HCT116 (cell line): ENCODE measurements at regions not wholly inside any gene's neighbourhood (a gene's known extent, or its start where the extent isn't known, plus 50 kb on each side); places are given as distances from the start of the nearest gene placed in this dataset.
"Not testable (repeated sequence)": the region's sequence is repeated elsewhere in the genome, so short reads cannot be mapped to it uniquely, and the experiment has no call there.

Experiments used
- ATAC-seq: fragments of 200-7000 bp; cut with Tn5 transposase; 2 replicates; pipeline ENCODE4 v1.9.1; 2020; ENCODE audit warnings: mild to moderate bottlenecking, moderate library complexity
- BruUV-seq: library from RNA; stranded (reverse); fragments of 400-500 nt; replicated peaks from 2 replicates; lab custom pipeline; 2021; lab: Mats Ljungman, UMichigan
- CTCF ChIA-PET: fragments of 300-600 bp; sonication (Branson Sonifier 250); formaldehyde crosslinking; loops from one replicate; lab custom pipeline; 2021; ENCODE audit warnings: antibody characterized with exemption; lab: Charles Lee
- POLR2A ChIA-PET: fragments of 300-600, 350-600 bp; sonication (Branson Sonifier 250); formaldehyde crosslinking; loops from one replicate; lab custom pipeline; 2021; ENCODE audit warnings: antibody characterized with exemption; lab: Charles Lee
- RAD21 ChIA-PET, 2 experiments: fragments of 300-600 bp; sonication (Branson Sonifier 250); formaldehyde crosslinking; loops; one replicate each; lab custom pipeline; 2023; ENCODE audit warnings: low total read pairs in 2 of 2; ENCODE audit not compliant: uncharacterized antibody in 2 of 2, unreplicated experiment in 2 of 2, low non-redundant PET in 1 of 2; lab: Charles Lee
- DNase-seq: peaks from one replicate; pipeline ENCODE4 v3.0.0-alpha.2; 2010; ENCODE audit warnings: low read depth, low spot score
- H2AFZ ChIP-seq: fragments of 200-600 bp; shearing (Covaris generic), sonication (generic); 2 replicates; pipeline ENCODE4 v1.6.1; 2017; ENCODE audit warnings: low read depth, mixed run types, mixed read lengths, antibody characterized with exemption, low read length; ENCODE audit not compliant: poor library complexity, severe bottlenecking
- H3K27ac ChIP-seq: 2 replicates; pipeline ENCODE4 v1.5.1; 2012; ENCODE audit warnings: low read depth, low read length
- H3K27me3 ChIP-seq: fragments of 200-600 bp; sonication (generic); 2 replicates; pipeline ENCODE4 v1.6.1; 2016; ENCODE audit warnings: mixed run types, low read length, mixed read lengths; ENCODE audit not compliant: insufficient read depth
- H3K36me3 ChIP-seq, 2 experiments: fragments of 200-500 bp in 1 of 2; fragments of 200-600 bp in 1 of 2; sonication (Bioruptor generic) in 1 of 2; sonication (generic) in 1 of 2; 2 replicates each; pipeline versions ENCODE4 v1.5.1 to v1.6.1; 2014 to 2016; ENCODE audit warnings: low read length in 2 of 2, inconsistent platforms in 1 of 2, mixed read lengths in 1 of 2, mixed run types in 1 of 2; ENCODE audit not compliant: insufficient read depth in 2 of 2, control insufficient read depth in 1 of 2
- H3K4me1 ChIP-seq, 2 experiments: fragments of 200-600 bp in 1 of 2; sonication (generic) in 1 of 2; 2 replicates each; pipeline versions ENCODE4 v1.5.1 to v1.6.1; 2012 to 2017; ENCODE audit warnings: low read length in 2 of 2, inconsistent platforms in 1 of 2, mild to moderate bottlenecking in 1 of 2, mixed read lengths in 1 of 2, mixed run types in 1 of 2, moderate library complexity in 1 of 2; ENCODE audit not compliant: insufficient read depth in 2 of 2, control insufficient read depth in 1 of 2
- H3K4me2 ChIP-seq: fragments of 200-600 bp; sonication (generic); 2 replicates; pipeline ENCODE4 v1.6.1; 2017; ENCODE audit warnings: mixed run types, low read length, mixed read lengths
- H3K4me3 ChIP-seq, 2 experiments: fragments of 200-600 bp in 1 of 2; sonication (generic) in 1 of 2; replicated peaks in 1 of 2; 2 replicates each; pipeline ENCODE4 v1.5.1; 2011 to 2016; ENCODE audit warnings: low read length in 2 of 2, control low read depth in 1 of 2, low read depth in 1 of 2, mild to moderate bottlenecking in 1 of 2, mixed read lengths in 1 of 2, mixed run types in 1 of 2
- H3K79me2 ChIP-seq: fragments of 200-600 bp; sonication (generic); 2 replicates; pipeline ENCODE4 v1.6.1; 2017; ENCODE audit warnings: mild to moderate bottlenecking, mixed run types, low read length, moderate library complexity, mixed read lengths; ENCODE audit not compliant: insufficient read depth
- H3K9ac ChIP-seq: fragments of 200-600 bp; sonication (generic); 2 replicates; pipeline ENCODE4 v1.6.1; 2016; ENCODE audit warnings: low read length, mixed read lengths
- H3K9me2 ChIP-seq: fragments of 200-600 bp; sonication (generic), shearing (Covaris generic); 2 replicates; pipeline ENCODE4 v1.6.1; 2017; ENCODE audit warnings: mixed run types, mild to moderate bottlenecking, moderate library complexity; ENCODE audit not compliant: insufficient read depth
- H3K9me3 ChIP-seq, 2 experiments: fragments of 200-500 bp in 1 of 2; fragments of 200-600 bp in 1 of 2; sonication (Bioruptor generic) in 1 of 2; sonication (generic) in 1 of 2; 2 replicates each; pipeline ENCODE4 v1.6.1; 2014 to 2017; ENCODE audit warnings: low read length in 2 of 2, mixed read lengths in 2 of 2, inconsistent platforms in 1 of 2, low read depth in 1 of 2, mild to moderate bottlenecking in 1 of 2, mixed run types in 1 of 2, moderate library complexity in 1 of 2; ENCODE audit not compliant: control insufficient read depth in 1 of 2, insufficient read depth in 1 of 2
- H4K20me1 ChIP-seq: fragments of 200-600 bp; sonication (generic), shearing (Covaris generic); 2 replicates; pipeline ENCODE4 v1.6.1; 2017; ENCODE audit warnings: mixed run types, mild to moderate bottlenecking, moderate library complexity; ENCODE audit not compliant: insufficient read depth
- CBX3 ChIP-seq: IDR thresholded peaks from 2 replicates; pipeline ENCODE4 v1.6.1; 2012; ENCODE audit warnings: low read depth
- EZH2 ChIP-seq: fragments of 200-600 bp; sonication (generic); IDR thresholded peaks from 2 replicates; pipeline ENCODE4 v1.6.1; 2017; ENCODE audit warnings: antibody characterized with exemption, mixed run types
- JUND ChIP-seq: IDR thresholded peaks from 2 replicates; pipeline ENCODE4 v1.6.1; 2012
- POLR2A ChIP-seq: IDR thresholded peaks from 2 replicates; pipeline ENCODE4 v1.7.0; 2011; ENCODE audit warnings: borderline replicate concordance; ENCODE audit not compliant: insufficient read depth, insufficient read length; ENCODE audit errors: extremely low read depth
- POLR2AphosphoS5 ChIP-seq: IDR thresholded peaks from 2 replicates; pipeline ENCODE4 v1.6.1; 2011; ENCODE audit warnings: mild to moderate bottlenecking, low read depth, low read length, moderate library complexity
- RAD21 ChIP-seq: IDR thresholded peaks from 2 replicates; pipeline ENCODE4 v1.6.1; 2012; ENCODE audit warnings: low read depth, mild to moderate bottlenecking
- YY1 ChIP-seq: IDR thresholded peaks from 2 replicates; pipeline ENCODE4 v1.6.1; 2011; ENCODE audit warnings: low read length, low read depth, moderate library complexity, mild to moderate bottlenecking; ENCODE audit not compliant: insufficient replicate concordance; ENCODE audit errors: extremely low read depth
- ZFX ChIP-seq: fragments of 450-650 bp; IDR thresholded peaks from 2 replicates; pipeline ENCODE4 v1.6.1; 2017
- intact Hi-C: fragments of 100-400 bp; cut with micrococcal nuclease; formaldehyde crosslinking; loops from 2 replicates; pipeline ENCODE4 v1.10.0; 2022
- TF ChIP-seq, protein P1 (sequence below): IDR thresholded peaks from 2 replicates; pipeline ENCODE4 v1.6.1; 2012; ENCODE audit warnings: low read depth

DNA sequence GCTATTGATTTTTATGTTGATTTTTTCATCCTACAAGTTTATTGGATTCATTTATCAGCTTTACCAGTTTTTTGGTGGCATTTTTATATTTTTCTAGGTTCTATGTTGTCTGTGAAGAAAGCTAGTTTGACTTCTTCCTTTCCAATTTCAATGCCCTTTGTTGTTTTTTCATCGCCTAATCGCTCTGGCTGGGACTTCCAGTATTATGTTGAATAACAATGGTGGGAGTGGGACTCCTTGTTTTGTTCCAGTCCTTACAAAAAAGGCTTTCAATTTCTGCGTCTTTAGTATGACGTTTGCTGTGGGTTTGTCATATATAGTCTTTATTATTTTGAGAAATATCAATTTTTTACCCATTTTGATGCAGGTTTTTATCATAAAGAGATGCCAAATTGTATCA, 175.6 kb upstream of the CCNH start:
- H3K9me2 ChIP-seq = no peaks in the 10 kb centered on the region
- no peaks in the 10 kb centered on the region for H3K79me2 ChIP-seq
- H2AFZ ChIP-seq = no peak overlapping the region
- no peaks in the 10 kb centered on the region for H4K20me1 ChIP-seq
- TF ChIP-seq ZFX (no peak), JUND (no peak), RAD21 (no peak), CBX3 (no peak)
- ATAC-seq (no peak), DNase-seq (no peak)
- H3K27ac ChIP-seq = no peak overlapping the region
- no peaks in the 10 kb centered on the region for H3K9me3 ChIP-seq
- H3K9ac ChIP-seq = no peak overlapping the region
- intact Hi-C loops = no loop called here
- POLR2A ChIA-PET = no interaction called here
- no peak overlapping the region for H3K4me3 ChIP-seq
- no peaks in the 10 kb centered on the region for H3K4me1 ChIP-seq
- H3K36me3 ChIP-seq = no peaks in the 10 kb centered on the region
- BruUV-seq = no TSS peak
- CTCF ChIA-PET = no interaction called here
- H3K4me2 ChIP-seq = no peak overlapping the region
- RAD21 ChIA-PET = no interaction called here
- no peaks in the 10 kb centered on the region for H3K27me3 ChIP-seq

DNA sequence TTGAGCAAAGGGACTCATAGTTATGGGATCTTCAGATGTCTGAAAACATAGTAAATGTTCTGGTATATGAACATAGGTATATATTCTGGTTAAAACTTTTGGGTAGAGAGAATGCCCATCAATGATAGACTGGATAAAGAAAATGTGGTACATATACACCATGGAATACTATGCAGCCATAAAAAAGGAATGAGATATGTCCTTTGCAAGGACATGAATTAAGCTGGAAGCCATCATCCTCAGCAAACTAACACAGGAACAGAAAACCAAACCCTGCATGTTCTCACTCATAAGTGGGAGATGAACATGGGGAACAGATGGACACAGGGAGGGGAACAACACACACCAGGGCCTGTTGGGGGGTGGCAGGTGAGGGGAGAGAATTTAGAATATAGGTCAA, 171.0 kb upstream of the CCNH start:
- H3K9ac ChIP-seq, intact Hi-C loops, CTCF ChIA-PET, H4K20me1 ChIP-seq, H3K4me3 ChIP-seq, H2AFZ ChIP-seq, H3K9me3 ChIP-seq, DNase-seq, H3K4me2 ChIP-seq, H3K4me1 ChIP-seq, RAD21 ChIA-PET, BruUV-seq, POLR2A ChIA-PET, H3K27me3 ChIP-seq, H3K79me2 ChIP-seq, H3K27ac ChIP-seq, ATAC-seq, H3K36me3 ChIP-seq, H3K9me2 ChIP-seq: not testable (repeated sequence)

DNA sequence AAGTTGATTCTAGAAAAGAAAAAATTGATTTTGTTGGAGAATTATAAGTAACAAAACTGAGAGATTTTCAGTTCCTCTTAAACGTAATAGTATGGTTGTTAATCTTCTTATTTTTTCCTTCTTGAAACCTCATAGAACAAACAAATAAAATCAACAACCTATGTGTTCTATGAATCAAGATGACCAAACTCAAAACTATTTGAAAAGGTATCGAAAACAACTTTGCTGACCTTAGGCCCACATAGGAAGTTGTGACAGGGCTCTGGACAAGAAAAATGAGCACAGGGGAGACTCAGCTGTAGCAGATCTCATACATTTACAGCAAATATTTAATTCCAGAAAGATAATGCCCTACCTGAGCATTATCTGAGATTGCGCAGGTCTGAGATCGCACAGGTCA, 169.4 kb upstream of the CCNH start:
- Histone ChIP-seq H3K27me3 (no peaks in the 10 kb centered on the region), H3K4me3 (no peak overlapping the region), H3K4me1 (no peaks in the 10 kb centered on the region), H4K20me1 (no peaks in the 10 kb centered on the region), H3K79me2 (no peaks in the 10 kb centered on the region), H2AFZ (no peak overlapping the region)
- ATAC-seq = no peak
- intact Hi-C loops = no loop called here
- TF ChIP-seq POLR2A (no peak), EZH2 (no peak), YY1 (no peak), CBX3 (no peak), POLR2AphosphoS5 (no peak), ZFX (no peak)
- TF ChIP-seq, protein P1, sequence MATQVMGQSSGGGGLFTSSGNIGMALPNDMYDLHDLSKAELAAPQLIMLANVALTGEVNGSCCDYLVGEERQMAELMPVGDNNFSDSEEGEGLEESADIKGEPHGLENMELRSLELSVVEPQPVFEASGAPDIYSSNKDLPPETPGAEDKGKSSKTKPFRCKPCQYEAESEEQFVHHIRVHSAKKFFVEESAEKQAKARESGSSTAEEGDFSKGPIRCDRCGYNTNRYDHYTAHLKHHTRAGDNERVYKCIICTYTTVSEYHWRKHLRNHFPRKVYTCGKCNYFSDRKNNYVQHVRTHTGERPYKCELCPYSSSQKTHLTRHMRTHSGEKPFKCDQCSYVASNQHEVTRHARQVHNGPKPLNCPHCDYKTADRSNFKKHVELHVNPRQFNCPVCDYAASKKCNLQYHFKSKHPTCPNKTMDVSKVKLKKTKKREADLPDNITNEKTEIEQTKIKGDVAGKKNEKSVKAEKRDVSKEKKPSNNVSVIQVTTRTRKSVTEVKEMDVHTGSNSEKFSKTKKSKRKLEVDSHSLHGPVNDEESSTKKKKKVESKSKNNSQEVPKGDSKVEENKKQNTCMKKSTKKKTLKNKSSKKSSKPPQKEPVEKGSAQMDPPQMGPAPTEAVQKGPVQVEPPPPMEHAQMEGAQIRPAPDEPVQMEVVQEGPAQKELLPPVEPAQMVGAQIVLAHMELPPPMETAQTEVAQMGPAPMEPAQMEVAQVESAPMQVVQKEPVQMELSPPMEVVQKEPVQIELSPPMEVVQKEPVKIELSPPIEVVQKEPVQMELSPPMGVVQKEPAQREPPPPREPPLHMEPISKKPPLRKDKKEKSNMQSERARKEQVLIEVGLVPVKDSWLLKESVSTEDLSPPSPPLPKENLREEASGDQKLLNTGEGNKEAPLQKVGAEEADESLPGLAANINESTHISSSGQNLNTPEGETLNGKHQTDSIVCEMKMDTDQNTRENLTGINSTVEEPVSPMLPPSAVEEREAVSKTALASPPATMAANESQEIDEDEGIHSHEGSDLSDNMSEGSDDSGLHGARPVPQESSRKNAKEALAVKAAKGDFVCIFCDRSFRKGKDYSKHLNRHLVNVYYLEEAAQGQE = no peak
- TF ChIP-seq, all 23 proteins: peak for 0
- no peak overlapping the region for H3K9ac ChIP-seq
- no peak for DNase-seq
- H3K9me3 ChIP-seq = no peaks in the 10 kb centered on the region
- no TSS peak for BruUV-seq
- H3K27ac ChIP-seq = no peak overlapping the region
- no peak overlapping the region for H3K4me2 ChIP-seq
- H3K36me3 ChIP-seq = no peaks in the 10 kb centered on the region
- ChIA-PET CTCF (no interaction called here), RAD21 (no interaction called here), POLR2A (no interaction called here)
- no peaks in the 10 kb centered on the region for H3K9me2 ChIP-seq
